Smooth muscle cell (in vitro differentiated cells): ENCODE measurements at regions not wholly inside any gene's neighbourhood (a gene's known extent, or its start where the extent isn't known, plus 50 kb on each side); places are given as distances from the start of the nearest gene placed in this dataset.

ENCODE experiments used
- DNase-seq: peaks from one replicate; lab custom pipeline; 2025; ENCODE audit not compliant: unreplicated experiment; lab: John Stamatoyannopoulos, UW
- H2AFZ ChIP-seq: fragments of 200-600 bp; sonication (generic); 2 replicates; pipeline ENCODE4 v1.6.0; 2016; ENCODE audit warnings: antibody characterized with exemption, low read depth, mild to moderate bottlenecking
- H3F3A ChIP-seq: fragments of 200-600 bp; sonication (generic); 2 replicates; pipeline ENCODE4 v1.6.0; 2017; ENCODE audit warnings: antibody characterized with exemption, low read depth
- H3K27ac ChIP-seq: fragments of 200-600 bp; sonication (generic); 2 replicates; pipeline ENCODE4 v1.5.1; 2016; ENCODE audit warnings: low read depth, mild to moderate bottlenecking
- H3K27me3 ChIP-seq: fragments of 200-600 bp; sonication (generic); 2 replicates; pipeline ENCODE4 v1.6.1; 2016; ENCODE audit warnings: low read depth, mild to moderate bottlenecking
- H3K36me3 ChIP-seq: fragments of 200-600 bp; sonication (generic); 2 replicates; pipeline ENCODE4 v1.5.1; 2016; ENCODE audit warnings: low read depth
- H3K4me1 ChIP-seq: fragments of 200-600 bp; sonication (generic); 2 replicates; pipeline ENCODE4 v1.5.1; 2016; ENCODE audit warnings: low read depth
- H3K4me2 ChIP-seq: fragments of 200-600 bp; sonication (generic); 2 replicates; pipeline ENCODE4 v1.6.0; 2016; ENCODE audit warnings: mild to moderate bottlenecking
- H3K4me3 ChIP-seq: fragments of 200-600 bp; sonication (generic); 2 replicates; pipeline ENCODE4 v1.5.1; 2016; ENCODE audit warnings: mild to moderate bottlenecking
- H3K79me2 ChIP-seq: fragments of 200-600 bp; sonication (generic); 2 replicates; pipeline ENCODE4 v1.6.0; 2016; ENCODE audit warnings: low read depth, mild to moderate bottlenecking
- H3K9ac ChIP-seq: fragments of 200-600 bp; sonication (generic); 2 replicates; pipeline ENCODE4 v1.6.0; 2016; ENCODE audit warnings: low read depth
- H3K9me3 ChIP-seq: fragments of 200-600 bp; sonication (generic); replicated peaks from 2 replicates; pipeline ENCODE4 v1.5.1; 2016; ENCODE audit warnings: low read depth
- H4K20me1 ChIP-seq: fragments of 200-600 bp; sonication (generic); 2 replicates; pipeline ENCODE4 v1.6.0; 2016; ENCODE audit warnings: low read depth
- CTCF ChIP-seq: fragments of 200-600 bp; sonication (generic); IDR thresholded peaks from 2 replicates; pipeline ENCODE4 v1.5.1; 2017; ENCODE audit warnings: borderline replicate concordance, mild to moderate bottlenecking, antibody characterized with exemption; ENCODE audit not compliant: insufficient read depth, poor library complexity, severe bottlenecking
- WGBS: methylation state at CpG from one replicate; pipeline ENCODE4 v1.1.7; 2016; ENCODE audit warnings: low lambda C conversion rate; 5-methylcytosine and 5-hydroxymethylcytosine counted together

- H3F3A ChIP-seq: no peaks in the 10 kb centered on the region
- no peaks in the 10 kb centered on the region for H3K9me3 ChIP-seq
- H3K4me2 ChIP-seq: no peak overlapping the region
- H2AFZ ChIP-seq: no peak overlapping the region
- H3K79me2 ChIP-seq: no peaks in the 10 kb centered on the region
- no peak overlapping the region for H3K27ac ChIP-seq
- 64% methylated on average over 2 of the region's 2 CpGs for WGBS
- H3K4me3 ChIP-seq: no peak overlapping the region
- no peak for TF ChIP-seq CTCF
- H3K27me3 ChIP-seq: no peaks in the 10 kb centered on the region
- no peak for DNase-seq
- H3K9ac ChIP-seq: no peak overlapping the region
- H3K4me1 ChIP-seq: no peaks in the 10 kb centered on the region
- H3K36me3 ChIP-seq: no peaks in the 10 kb centered on the region
- H4K20me1 ChIP-seq: no peaks in the 10 kb centered on the region
These were observed 142.6 kb upstream of the CTTNBP2NL start for GRCh38 chr1:112253366-112253765.

- Histone ChIP-seq H3K27ac (no peak overlapping the region), H3K27me3 (no peaks in the 10 kb centered on the region), H3K9me3 (no peaks in the 10 kb centered on the region), H3K9ac (no peak overlapping the region), H4K20me1 (no peaks in the 10 kb centered on the region), H3K4me1 (no peaks in the 10 kb centered on the region), H3K36me3 (no peaks in the 10 kb centered on the region), H3K4me2 (no peak overlapping the region), H2AFZ (no peak overlapping the region), H3K79me2 (no peaks in the 10 kb centered on the region), H3F3A (no peaks in the 10 kb centered on the region), H3K4me3 (no peak overlapping the region)
- no peak for TF ChIP-seq CTCF
- 84% methylated on average over 1 of the region's 1 CpG for WGBS
- no peak for DNase-seq
These were observed 140.9 kb upstream of the CTTNBP2NL start for GRCh38 chr1:112255080-112255479.

GRCh38 chr1:112256411-112256810, 139.6 kb upstream of the CTTNBP2NL start:
- Histone ChIP-seq H3K9me3 (no peaks in the 10 kb centered on the region), H4K20me1 (no peaks in the 10 kb centered on the region), H3K27me3 (no peaks in the 10 kb centered on the region), H3K4me3 (no peak overlapping the region), H3K27ac (no peak overlapping the region), H3K4me1 (peaks cover 10% of the 10 kb centered on the region), H3K9ac (no peak overlapping the region), H3K4me2 (no peak overlapping the region), H2AFZ (no peak overlapping the region), H3K79me2 (no peaks in the 10 kb centered on the region), H3K36me3 (no peaks in the 10 kb centered on the region), H3F3A (no peaks in the 10 kb centered on the region)
- TF ChIP-seq CTCF: no peak
- DNase-seq: no peak
- WGBS: 78% methylated on average over 1 of the region's 1 CpG

GRCh38 chr1:112257043-112257835, 138.8 kb upstream of the CTTNBP2NL start:
- H3K36me3 ChIP-seq: no peaks in the 10 kb centered on the region
- no peak overlapping the region for H3K27ac ChIP-seq
- 56% methylated on average over 7 of the region's 7 CpGs for WGBS
- no peak overlapping the region for H3K9ac ChIP-seq
- peaks cover 14% of the 10 kb centered on the region for H3K4me1 ChIP-seq
- DNase-seq: no peak
- H4K20me1 ChIP-seq: no peaks in the 10 kb centered on the region
- TF ChIP-seq CTCF: no peak
- H3K27me3 ChIP-seq: no peaks in the 10 kb centered on the region
- no peaks in the 10 kb centered on the region for H3K9me3 ChIP-seq
- H3K4me3 ChIP-seq: no peak overlapping the region
- H2AFZ ChIP-seq: no peak overlapping the region
- no peaks in the 10 kb centered on the region for H3K79me2 ChIP-seq
- H3F3A ChIP-seq: peaks cover 7% of the 10 kb centered on the region
- H3K4me2 ChIP-seq: no peak overlapping the region
